ENCODE measurements at regions not wholly inside any gene's neighbourhood (a gene's known extent, or its start where the extent isn't known, plus 50 kb on each side); places are given as distances from the start of the nearest gene placed in this dataset.
A peak's percentile ranks its signal among the peaks of the same experiment; 100 is the strongest.
"Not testable (repeated sequence)": the region's sequence is repeated elsewhere in the genome, so short reads cannot be mapped to it uniquely, and the experiment has no call there.

DNA sequence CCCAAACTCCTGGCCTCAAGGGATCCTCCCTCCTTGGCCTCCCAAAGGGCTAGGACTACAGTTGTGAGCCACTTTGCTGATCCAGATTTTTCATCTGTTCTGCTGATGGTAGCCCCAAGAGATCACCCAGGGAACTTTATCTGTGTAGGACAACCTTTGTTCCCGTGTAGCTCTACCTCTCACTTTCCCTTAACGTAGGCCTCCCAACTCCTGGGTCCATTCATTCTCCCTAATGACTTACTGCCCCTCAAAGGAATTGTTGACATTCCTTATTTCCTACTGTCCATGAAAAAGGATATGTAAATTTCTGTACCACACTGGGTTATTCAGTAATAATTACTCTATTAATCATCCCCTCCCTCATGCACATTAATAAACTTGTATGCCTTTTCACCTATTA, 51.0 kb upstream of the PHF24 start:
- no peak for DNase-seq

- peak; percentile 94 for DNase-seq
These were observed 58.4 kb upstream of the PHF24 start for GRCh38 chr9:34899535-34900158.

DNA sequence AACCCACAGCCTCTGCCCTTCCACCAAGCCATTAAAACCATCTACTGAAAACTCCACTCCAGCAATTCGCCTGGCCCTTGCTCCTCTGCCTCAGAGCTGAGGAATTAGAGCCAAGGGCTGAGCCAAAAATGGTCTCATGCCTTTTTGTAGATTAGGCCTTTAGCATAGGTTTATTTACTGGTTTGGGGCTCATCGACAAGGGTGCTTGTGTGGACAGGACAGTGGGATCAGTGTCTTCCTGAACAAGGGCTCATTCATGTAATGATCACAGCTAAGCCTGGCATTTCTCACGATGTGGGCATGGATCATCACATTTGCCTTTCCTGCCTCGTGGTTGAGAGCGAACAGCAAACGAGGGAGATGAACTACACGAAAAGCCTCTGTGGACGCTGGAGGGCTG, 59.2 kb upstream of the PHF24 start:
- no peak for DNase-seq

DNA sequence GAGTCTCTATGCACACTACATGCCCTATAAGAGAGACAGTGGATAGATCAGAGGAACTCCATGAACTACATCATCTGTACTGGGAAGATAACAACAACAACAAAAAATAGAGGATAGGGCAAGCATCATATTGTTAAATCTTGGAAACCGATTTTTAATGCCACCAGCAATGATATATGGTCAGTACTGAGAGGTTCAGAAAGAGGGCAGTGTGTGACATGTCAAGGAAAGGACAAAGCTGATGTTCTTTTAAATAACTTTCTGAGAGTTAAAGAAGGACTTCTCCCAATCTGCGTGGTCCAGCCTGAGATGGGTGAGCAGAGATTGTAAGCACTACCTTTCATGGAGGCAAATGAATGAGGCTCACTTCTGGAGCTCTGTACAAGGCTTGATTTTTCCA, 62.0 kb upstream of the PHF24 start:
- DNase-seq, result no peak

DNA sequence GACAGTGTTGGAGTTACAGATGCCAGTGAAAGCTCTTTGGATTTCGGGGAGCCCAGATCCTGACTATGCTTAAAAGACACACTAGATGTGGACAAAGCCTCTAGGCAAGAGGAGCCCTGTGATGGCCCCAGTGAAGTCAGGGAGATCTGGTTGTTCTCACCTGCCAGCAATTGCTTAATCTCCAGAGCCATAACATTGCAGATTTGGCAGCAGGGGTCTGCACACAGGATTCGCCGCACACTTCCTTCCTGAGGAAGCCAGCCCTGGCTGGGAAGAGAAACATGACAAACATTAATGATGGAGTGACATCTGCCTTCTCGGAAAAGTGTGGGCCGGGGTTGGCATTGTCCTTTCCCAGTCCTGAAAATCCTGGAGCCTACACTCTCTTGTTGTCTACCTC, 65.2 kb upstream of the PHF24 start:
- no peak for DNase-seq

- DNase-seq, result no peak
These were observed 66.7 kb upstream of the PHF24 start for GRCh38 chr9:34891386-34891785.

DNA sequence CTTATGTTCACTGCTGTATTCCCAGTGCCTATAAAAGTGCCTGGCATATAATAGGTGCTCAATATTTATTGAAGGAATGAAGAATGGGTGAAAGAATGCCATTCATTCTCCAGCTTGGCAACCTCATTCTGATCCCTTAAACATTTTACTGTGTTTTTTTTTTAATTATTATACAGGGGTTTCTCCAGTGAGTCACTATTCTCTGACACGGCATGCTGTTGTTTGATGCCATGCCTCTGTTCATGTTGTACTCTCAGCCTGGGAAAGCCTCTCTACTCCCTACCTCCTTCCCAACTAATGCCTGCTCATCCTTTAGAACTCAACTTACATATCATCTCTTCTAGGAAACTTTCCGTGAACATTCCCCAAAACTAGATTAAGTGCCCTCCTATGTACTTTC, 70.2 kb upstream of the PHF24 start:
- no peak for DNase-seq

DNA sequence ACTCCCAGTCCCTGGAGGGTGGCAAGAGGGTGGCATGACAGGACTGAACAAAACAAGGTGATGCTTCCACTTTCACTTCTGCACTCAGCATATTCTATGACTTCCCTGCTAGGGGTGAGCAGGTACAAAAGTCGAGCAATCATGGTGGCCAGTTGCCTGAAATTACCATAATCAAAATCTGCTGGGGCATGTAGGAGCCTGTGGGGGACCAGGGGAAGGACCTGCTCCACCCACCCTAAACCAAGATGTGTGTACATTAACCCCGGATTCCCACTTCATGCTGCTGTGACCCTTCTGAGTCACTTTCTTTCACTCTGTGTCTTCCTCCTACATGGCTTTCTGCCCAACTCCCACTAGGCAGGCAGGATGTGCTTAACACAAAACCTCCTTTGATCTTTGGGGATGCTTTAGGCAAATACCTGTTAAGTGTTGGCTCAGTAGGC, 73.3 kb upstream of the PHF24 start:
- DNase-seq, result no peak

DNA sequence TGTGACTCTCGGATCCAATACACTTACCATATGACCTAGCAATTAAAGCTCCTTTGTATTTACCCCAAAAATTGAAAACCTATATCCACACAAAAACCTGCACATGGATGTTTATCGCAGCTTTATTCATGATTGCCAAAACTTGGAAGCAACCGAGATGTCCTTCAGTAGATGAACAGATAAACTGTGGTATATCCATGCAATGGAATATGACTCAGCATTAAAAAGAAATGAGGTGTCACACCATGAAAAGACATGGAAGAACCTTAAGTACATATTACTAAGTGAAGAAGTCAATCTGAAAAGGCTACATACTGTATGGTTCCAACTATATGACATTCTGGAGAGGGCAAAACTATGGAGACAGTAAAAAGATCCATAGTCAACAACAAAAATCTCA, 82.0 kb upstream of the PHF24 start:
- no peak for DNase-seq

GRCh38 chr9:34869390-34869789, 88.7 kb upstream of the PHF24 start:
- peak; percentile 1 for DNase-seq

- no peak for DNase-seq
These were observed 91.5 kb upstream of the PHF24 start for GRCh38 chr9:34866614-34867013.

DNA sequence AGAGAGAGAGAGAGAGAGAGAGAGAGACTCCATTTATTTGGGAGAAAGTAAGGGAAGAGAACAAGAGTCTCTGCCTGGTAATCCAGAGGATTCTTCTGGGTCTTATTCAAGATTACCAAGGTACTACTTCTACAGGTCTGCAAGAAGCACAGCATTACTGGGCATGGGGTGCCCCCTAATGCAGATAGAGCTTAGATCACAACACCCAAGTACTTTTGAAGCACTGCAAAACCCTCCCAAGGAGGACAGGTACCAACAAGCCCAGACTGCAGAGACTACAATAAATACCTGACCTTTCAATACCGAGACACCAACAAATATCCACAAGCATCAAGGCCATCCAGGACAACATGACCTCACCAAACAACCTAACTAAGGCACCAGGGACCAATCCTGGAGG, 94.7 kb upstream of the PHF24 start:
- no peak for DNase-seq

GRCh38 chr9:34862836-34863235, 95.2 kb upstream of the PHF24 start:
- no peak for DNase-seq

GRCh38 chr9:34862043-34862442, 96.0 kb upstream of the PHF24 start:
- DNase-seq, result no peak

DNA sequence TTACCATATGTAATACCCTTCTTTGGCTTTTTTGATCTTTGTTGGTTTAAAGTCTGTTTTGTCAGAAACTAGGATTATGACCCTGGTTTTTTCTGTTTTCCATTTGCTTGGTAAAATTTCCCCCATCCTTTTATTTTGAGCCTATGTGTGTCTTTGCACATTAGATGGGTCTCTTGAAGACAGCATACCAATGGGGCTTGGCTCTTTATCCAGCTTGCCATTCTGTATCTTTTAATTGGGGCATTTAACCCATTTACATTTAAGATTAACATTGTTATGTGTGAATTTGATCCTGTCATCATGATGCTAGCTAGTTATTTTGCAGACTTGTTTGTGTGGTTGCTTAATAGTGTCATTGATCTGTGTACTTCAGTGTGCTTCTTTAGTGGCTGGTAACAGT, 103.1 kb upstream of the PHF24 start:
- DNase-seq, result not testable (repeated sequence)

DNA sequence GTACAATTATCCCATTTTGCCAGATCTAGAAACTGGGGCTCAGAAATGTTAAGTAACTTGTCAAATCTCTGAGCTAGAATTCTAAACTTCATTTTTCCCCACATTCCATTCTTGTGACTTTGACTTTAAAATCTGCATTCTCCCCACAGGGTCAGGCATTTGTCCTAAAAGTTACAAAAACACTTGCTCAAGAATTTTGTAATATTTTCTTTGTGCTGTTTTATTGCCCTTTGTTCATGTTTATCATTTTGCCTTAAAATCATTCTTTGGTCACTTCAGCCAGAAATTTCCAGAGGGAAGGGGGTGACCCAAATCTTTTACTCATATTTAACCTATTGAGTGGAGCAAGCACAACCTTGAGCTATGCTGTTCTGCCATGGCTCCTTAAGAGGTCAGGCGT, 120.1 kb upstream of the CCL21 start:
- no peak for DNase-seq

GRCh38 chr9:34826999-34827538, 117.1 kb upstream of the CCL21 start:
- no peak for DNase-seq

- no peak for DNase-seq
These were observed 115.8 kb upstream of the CCL21 start for GRCh38 chr9:34825775-34826174.

- no peak for DNase-seq
These were observed 113.8 kb upstream of the CCL21 start for GRCh38 chr9:34823778-34824177.

- no peak for DNase-seq
These were observed 100.2 kb upstream of the CCL21 start for GRCh38 chr9:34810187-34810524.

- DNase-seq, result peak; percentile 71
These were observed 99.7 kb upstream of the CCL21 start for GRCh38 chr9:34809504-34810186.

DNA sequence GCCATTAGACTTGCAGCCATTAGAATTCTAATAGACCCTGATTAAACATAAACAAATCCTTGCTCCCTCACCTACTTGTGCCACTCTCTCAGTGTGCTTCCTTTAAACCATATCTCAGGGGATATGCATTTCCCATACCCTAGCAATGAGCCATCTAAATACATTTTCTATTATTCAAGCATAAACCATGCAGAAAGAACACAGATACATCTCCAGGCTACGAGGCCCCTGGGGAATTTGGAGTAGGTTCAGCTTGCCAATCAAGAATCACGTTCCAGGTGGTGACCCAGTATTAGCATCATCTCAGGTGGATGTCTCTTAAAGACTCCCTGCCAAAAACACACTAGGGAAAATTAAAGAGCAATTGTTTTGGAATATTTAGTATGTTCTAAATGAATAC, 93.0 kb upstream of the CCL21 start:
- DNase-seq, result peak; percentile 52

GRCh38 chr9:34797367-34797766, 87.4 kb upstream of the CCL21 start:
- DNase-seq, result no peak

DNA sequence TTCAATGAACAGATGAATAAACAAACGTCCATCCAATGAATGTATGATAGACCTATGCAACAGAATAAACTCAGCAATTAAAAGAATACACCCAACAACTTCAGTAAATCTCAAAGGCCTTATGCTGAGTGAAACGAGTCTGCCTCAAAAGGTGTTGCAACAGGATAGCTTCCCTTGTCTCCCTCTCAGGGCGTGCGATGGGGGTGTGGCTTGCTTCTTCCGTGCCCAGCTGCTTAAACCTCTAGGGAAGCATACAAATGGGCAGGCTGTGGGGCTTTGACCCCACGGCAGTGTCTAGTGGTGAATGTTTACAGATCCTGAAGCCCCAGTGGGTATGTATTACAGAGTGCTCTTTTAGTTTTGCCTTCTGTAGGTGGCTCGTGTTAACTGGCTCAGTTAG, 87.0 kb upstream of the CCL21 start:
- no peak for DNase-seq

DNA sequence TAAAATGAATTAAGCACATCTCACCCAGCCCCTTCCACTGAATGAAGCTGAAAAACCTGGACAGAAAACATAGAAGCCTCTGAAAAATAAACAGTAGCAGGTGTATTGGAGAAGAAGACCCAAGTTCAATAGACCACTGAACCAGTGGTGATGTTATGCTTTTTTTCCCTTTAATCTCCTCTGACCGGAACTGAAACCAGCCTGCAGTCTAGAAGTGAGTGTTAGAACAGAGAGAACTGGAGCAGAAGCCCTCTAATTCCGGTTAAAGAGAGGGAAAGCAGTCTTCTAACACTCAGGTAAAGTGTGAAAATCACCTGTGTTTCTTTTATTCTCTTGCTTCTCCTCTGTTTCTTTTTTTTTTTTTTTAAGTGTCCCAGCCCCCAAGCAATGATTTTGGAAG, 83.5 kb upstream of the CCL21 start:
- DNase-seq, result no peak
